ENCODE measurements at regions not wholly inside any gene's neighbourhood (a gene's known extent, or its start where the extent isn't known, plus 50 kb on each side); places are given as distances from the start of the nearest gene placed in this dataset.
A peak's percentile ranks its signal among the peaks of the same experiment; 100 is the strongest.

DNA sequence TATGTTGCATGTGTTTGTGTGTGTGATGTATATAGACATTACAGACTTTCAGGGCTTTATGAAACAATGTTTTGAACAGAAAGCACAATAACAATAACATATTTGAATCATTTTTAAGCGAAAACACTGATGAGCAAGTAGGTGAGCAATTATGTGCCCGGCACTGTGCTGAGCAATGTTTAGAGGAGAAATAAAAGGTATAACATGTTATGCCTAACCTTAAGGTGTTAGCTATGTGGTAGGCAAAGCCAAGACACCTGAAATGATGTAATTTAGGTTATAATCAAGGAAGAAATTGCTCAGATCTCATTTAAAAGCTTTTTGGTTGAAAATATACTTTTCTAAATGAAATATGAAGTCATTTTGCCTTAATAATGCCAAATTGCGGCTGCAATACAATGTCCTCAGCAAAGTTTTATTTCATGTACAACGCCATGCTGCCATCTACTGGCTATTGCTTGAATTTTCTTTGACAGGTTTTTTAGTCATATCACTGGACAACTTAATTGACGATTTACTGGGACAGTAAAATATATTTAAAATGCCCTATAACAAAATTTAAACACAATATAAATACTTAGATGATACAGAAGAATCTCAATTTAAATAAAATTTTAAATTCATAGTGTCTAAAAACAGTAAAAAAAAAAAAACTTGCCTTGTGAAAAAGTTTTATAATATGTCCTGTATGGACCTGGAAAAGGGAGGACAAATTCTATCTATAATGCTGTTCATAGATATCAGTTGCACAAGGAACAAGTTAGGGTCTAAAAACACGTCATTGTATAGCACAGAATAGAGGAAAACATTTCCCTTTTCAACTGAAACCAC lies 131.1 kb upstream of the CDK1 start:
- Histone ChIP-seq H3K4me1 (ENCODE audit: control insufficient read depth in 1 of 2, insufficient read depth in 2 of 2, low read length in 2 of 2) (peaks cover 0 to 7% of the 10 kb centered on the region in 2 donors), H3K4me3 (ENCODE audit: low read depth in 1 of 2, low read length in 2 of 2) (no peak overlapping the region), H3K27me3 (ENCODE audit: low read depth, low read length) (no peaks in the 10 kb centered on the region), H3K27ac (ENCODE audit: low read length) (no peak overlapping the region), H3K36me3 (ENCODE audit: control insufficient read depth in 1 of 2, insufficient read depth in 2 of 2, low read length in 2 of 2) (no peaks in the 10 kb centered on the region), H3K9me3 (ENCODE audit: control insufficient read depth in 1 of 2, low read length in 2 of 2) (no peaks in the 10 kb centered on the region)

- Histone ChIP-seq H3K27ac (ENCODE audit: low read length) (no peak overlapping the region), H3K4me1 (ENCODE audit: control insufficient read depth in 1 of 2, insufficient read depth in 2 of 2, low read length in 2 of 2) (peaks cover 0 to 7% of the 10 kb centered on the region in 2 donors), H3K4me3 (ENCODE audit: low read depth in 1 of 2, low read length in 2 of 2) (no peak overlapping the region), H3K9me3 (ENCODE audit: control insufficient read depth in 1 of 2, low read length in 2 of 2) (no peaks in the 10 kb centered on the region), H3K36me3 (ENCODE audit: control insufficient read depth in 1 of 2, insufficient read depth in 2 of 2, low read length in 2 of 2) (no peaks in the 10 kb centered on the region), H3K27me3 (ENCODE audit: low read depth, low read length) (no peaks in the 10 kb centered on the region)
These were observed 132.3 kb upstream of the CDK1 start for GRCh38 chr10:60645980-60646379.

- Histone ChIP-seq H3K9me3 (ENCODE audit: control insufficient read depth in 1 of 2, low read length in 2 of 2) (no peaks in the 10 kb centered on the region), H3K27me3 (ENCODE audit: low read depth, low read length) (no peaks in the 10 kb centered on the region), H3K4me3 (ENCODE audit: low read depth in 1 of 2, low read length in 2 of 2) (no peak overlapping the region), H3K36me3 (ENCODE audit: control insufficient read depth in 1 of 2, insufficient read depth in 2 of 2, low read length in 2 of 2) (no peaks in the 10 kb centered on the region), H3K27ac (ENCODE audit: low read length) (no peak overlapping the region), H3K4me1 (ENCODE audit: control insufficient read depth in 1 of 2, insufficient read depth in 2 of 2, low read length in 2 of 2) (peaks cover 0 to 7% of the 10 kb centered on the region in 2 donors)
These were observed 133.7 kb upstream of the CDK1 start for GRCh38 chr10:60644436-60645130.

DNA sequence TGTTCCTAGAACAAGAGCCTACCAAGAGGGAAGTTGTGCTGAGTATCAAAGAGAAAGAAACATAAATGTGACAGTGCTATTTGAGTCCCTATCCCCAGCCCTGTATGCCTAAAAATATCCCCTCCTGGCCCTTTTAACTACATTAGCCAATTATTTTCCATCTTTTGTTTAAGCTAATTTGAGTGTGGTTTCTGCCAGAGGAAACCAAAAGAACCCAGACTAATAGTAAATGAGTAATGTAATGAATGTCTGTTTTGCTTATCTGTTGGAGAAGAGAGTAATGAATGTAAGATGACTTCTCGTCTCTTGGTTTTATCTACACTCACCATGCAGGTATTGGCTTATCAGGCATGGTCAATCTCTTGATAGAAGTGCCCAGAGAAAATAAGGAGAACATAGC lies 134.4 kb upstream of the CDK1 start:
- H3K36me3 ChIP-seq (ENCODE audit: control insufficient read depth in 1 of 2, insufficient read depth in 2 of 2, low read length in 2 of 2): no peaks in the 10 kb centered on the region
- no peaks in the 10 kb centered on the region for H3K9me3 ChIP-seq (ENCODE audit: control insufficient read depth in 1 of 2, low read length in 2 of 2)
- peaks cover 0 to 7% of the 10 kb centered on the region in 2 donors for H3K4me1 ChIP-seq (ENCODE audit: control insufficient read depth in 1 of 2, insufficient read depth in 2 of 2, low read length in 2 of 2)
- H3K4me3 ChIP-seq (ENCODE audit: low read depth in 1 of 2, low read length in 2 of 2): no peak overlapping the region
- no peak overlapping the region for H3K27ac ChIP-seq (ENCODE audit: low read length)
- no peaks in the 10 kb centered on the region for H3K27me3 ChIP-seq (ENCODE audit: low read depth, low read length)

- Histone ChIP-seq H3K4me3 (ENCODE audit: low read depth in 1 of 2, low read length in 2 of 2) (no peak overlapping the region), H3K27me3 (ENCODE audit: low read depth, low read length) (no peaks in the 10 kb centered on the region), H3K4me1 (ENCODE audit: control insufficient read depth in 1 of 2, insufficient read depth in 2 of 2, low read length in 2 of 2) (no peaks in the 10 kb centered on the region), H3K27ac (ENCODE audit: low read length) (no peak overlapping the region), H3K9me3 (ENCODE audit: control insufficient read depth in 1 of 2, low read length in 2 of 2) (no peaks in the 10 kb centered on the region), H3K36me3 (ENCODE audit: control insufficient read depth in 1 of 2, insufficient read depth in 2 of 2, low read length in 2 of 2) (no peaks in the 10 kb centered on the region)
These were observed 148.9 kb upstream of the CDK1 start for GRCh38 chr10:60629332-60629731.

GRCh38 chr10:60627778-60628748 lies 150.2 kb upstream of the CDK1 start:
- H3K4me3 ChIP-seq (ENCODE audit: low read depth in 1 of 2, low read length in 2 of 2): peak overlapping the region in 1 of 2 donors; percentile 18
- H3K36me3 ChIP-seq (ENCODE audit: control insufficient read depth in 1 of 2, insufficient read depth in 2 of 2, low read length in 2 of 2): no peaks in the 10 kb centered on the region
- no peaks in the 10 kb centered on the region for H3K9me3 ChIP-seq (ENCODE audit: control insufficient read depth in 1 of 2, low read length in 2 of 2)
- no peaks in the 10 kb centered on the region for H3K27me3 ChIP-seq (ENCODE audit: low read depth, low read length)
- no peak overlapping the region for H3K27ac ChIP-seq (ENCODE audit: low read length)
- H3K4me1 ChIP-seq (ENCODE audit: control insufficient read depth in 1 of 2, insufficient read depth in 2 of 2, low read length in 2 of 2): no peaks in the 10 kb centered on the region

GRCh38 chr10:60626037-60626436 lies 152.2 kb upstream of the CDK1 start:
- no peak overlapping the region for H3K27ac ChIP-seq (ENCODE audit: low read length)
- no peaks in the 10 kb centered on the region for H3K27me3 ChIP-seq (ENCODE audit: low read depth, low read length)
- no peak overlapping the region for H3K4me3 ChIP-seq (ENCODE audit: low read depth in 1 of 2, low read length in 2 of 2)
- H3K36me3 ChIP-seq (ENCODE audit: control insufficient read depth in 1 of 2, insufficient read depth in 2 of 2, low read length in 2 of 2): no peaks in the 10 kb centered on the region
- H3K9me3 ChIP-seq (ENCODE audit: control insufficient read depth in 1 of 2, low read length in 2 of 2): no peaks in the 10 kb centered on the region
- H3K4me1 ChIP-seq (ENCODE audit: control insufficient read depth in 1 of 2, insufficient read depth in 2 of 2, low read length in 2 of 2): no peaks in the 10 kb centered on the region

DNA sequence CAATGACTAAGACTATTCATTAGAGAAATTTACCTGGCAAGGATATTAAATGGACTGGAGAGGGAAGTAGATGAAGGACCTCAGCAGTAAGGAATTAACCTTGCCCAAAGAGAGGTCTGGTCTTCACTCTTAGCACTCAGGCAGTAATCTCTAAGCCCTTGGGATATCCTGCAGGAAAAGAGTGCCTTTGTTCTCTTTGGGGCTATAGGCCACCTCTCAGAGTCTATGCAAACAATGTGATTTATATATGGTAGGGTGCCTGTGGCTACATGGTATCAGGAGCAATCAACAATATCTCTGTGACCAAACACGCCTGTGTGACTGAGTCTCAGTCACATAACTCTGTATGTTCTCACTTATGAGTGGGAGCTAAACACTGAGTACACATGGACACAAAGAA lies 154.7 kb upstream of the CDK1 start:
- Histone ChIP-seq H3K9me3 (ENCODE audit: control insufficient read depth in 1 of 2, low read length in 2 of 2) (no peaks in the 10 kb centered on the region), H3K4me1 (ENCODE audit: control insufficient read depth in 1 of 2, insufficient read depth in 2 of 2, low read length in 2 of 2) (no peaks in the 10 kb centered on the region), H3K27me3 (ENCODE audit: low read depth, low read length) (no peaks in the 10 kb centered on the region), H3K4me3 (ENCODE audit: low read depth in 1 of 2, low read length in 2 of 2) (no peak overlapping the region), H3K36me3 (ENCODE audit: control insufficient read depth in 1 of 2, insufficient read depth in 2 of 2, low read length in 2 of 2) (no peaks in the 10 kb centered on the region), H3K27ac (ENCODE audit: low read length) (no peak overlapping the region)

GRCh38 chr10:60621018-60621417 lies 157.3 kb upstream of the CDK1 start:
- no peaks in the 10 kb centered on the region for H3K4me1 ChIP-seq (ENCODE audit: control insufficient read depth in 1 of 2, insufficient read depth in 2 of 2, low read length in 2 of 2)

GRCh38 chr10:60618861-60619260 lies 159.4 kb upstream of the CDK1 start:
- H3K4me1 ChIP-seq (ENCODE audit: control insufficient read depth in 1 of 2, insufficient read depth in 2 of 2, low read length in 2 of 2): no peaks in the 10 kb centered on the region

More at GRCh38 chr10:60621018-60621417, 157.3 kb upstream of the CDK1 start:
- Histone ChIP-seq H3K9me3 (ENCODE audit: control insufficient read depth in 1 of 2, low read length in 2 of 2) (no peaks in the 10 kb centered on the region), H3K4me3 (ENCODE audit: low read depth in 1 of 2, low read length in 2 of 2) (no peak overlapping the region), H3K27ac (ENCODE audit: low read length) (no peak overlapping the region), H3K36me3 (ENCODE audit: control insufficient read depth in 1 of 2, insufficient read depth in 2 of 2, low read length in 2 of 2) (no peaks in the 10 kb centered on the region), H3K27me3 (ENCODE audit: low read depth, low read length) (no peaks in the 10 kb centered on the region)

GRCh38 chr10:60615541-60615940 lies 162.7 kb upstream of the CDK1 start:
- no peaks in the 10 kb centered on the region for H3K27me3 ChIP-seq (ENCODE audit: low read depth, low read length)
- no peak overlapping the region for H3K4me3 ChIP-seq (ENCODE audit: low read depth in 1 of 2, low read length in 2 of 2)
- no peaks in the 10 kb centered on the region for H3K4me1 ChIP-seq (ENCODE audit: control insufficient read depth in 1 of 2, insufficient read depth in 2 of 2, low read length in 2 of 2)
- no peak overlapping the region for H3K27ac ChIP-seq (ENCODE audit: low read length)
- H3K36me3 ChIP-seq (ENCODE audit: control insufficient read depth in 1 of 2, insufficient read depth in 2 of 2, low read length in 2 of 2): no peaks in the 10 kb centered on the region
- no peaks in the 10 kb centered on the region for H3K9me3 ChIP-seq (ENCODE audit: control insufficient read depth in 1 of 2, low read length in 2 of 2)

More at GRCh38 chr10:60618861-60619260, 159.4 kb upstream of the CDK1 start:
- H3K9me3 ChIP-seq (ENCODE audit: control insufficient read depth in 1 of 2, low read length in 2 of 2): no peaks in the 10 kb centered on the region
- H3K36me3 ChIP-seq (ENCODE audit: control insufficient read depth in 1 of 2, insufficient read depth in 2 of 2, low read length in 2 of 2): no peaks in the 10 kb centered on the region
- no peak overlapping the region for H3K4me3 ChIP-seq (ENCODE audit: low read depth in 1 of 2, low read length in 2 of 2)
- H3K27ac ChIP-seq (ENCODE audit: low read length): no peak overlapping the region
- no peaks in the 10 kb centered on the region for H3K27me3 ChIP-seq (ENCODE audit: low read depth, low read length)
